HEK293T (cell line): ENCODE measurements at regions not wholly inside any gene's neighbourhood (a gene's known extent, or its start where the extent isn't known, plus 50 kb on each side); places are given as distances from the start of the nearest gene placed in this dataset.

Source experiments
- ARNT ChIP-seq: fragments of 450-650 bp; IDR thresholded peaks from 2 replicates; pipeline ENCODE4 v1.6.1; 2017; ENCODE audit warnings: mild to moderate bottlenecking
- BHLHE40 ChIP-seq: fragments of 450-650 bp; IDR thresholded peaks from 2 replicates; pipeline ENCODE4 v1.6.1; 2016; ENCODE audit warnings: mild to moderate bottlenecking, moderate library complexity, borderline replicate concordance
- FOXA1 ChIP-seq: fragments of 450-650 bp; IDR thresholded peaks from 2 replicates; pipeline ENCODE4 v1.6.1; 2016; ENCODE audit warnings: mild to moderate bottlenecking
- FOXK2 ChIP-seq: fragments of 450-650 bp; IDR thresholded peaks from 2 replicates; pipeline ENCODE4 v1.6.1; 2016; ENCODE audit warnings: mild to moderate bottlenecking
- FOXM1 ChIP-seq: fragments of 450-650 bp; IDR thresholded peaks from 2 replicates; pipeline ENCODE4 v1.6.1; 2017; ENCODE audit warnings: mild to moderate bottlenecking, borderline replicate concordance
- HDGF ChIP-seq: fragments of 450-650 bp; IDR thresholded peaks from 2 replicates; pipeline ENCODE4 v1.6.1; 2017; ENCODE audit warnings: antibody characterized with exemption, borderline replicate concordance

GRCh38 chr14:71373773-71374172 lies 466.5 kb downstream of the PCNX1 start:
- TF ChIP-seq FOXA1 = no peak
- no peak for TF ChIP-seq FOXK2
- no peak for TF ChIP-seq BHLHE40
- no peak for TF ChIP-seq ARNT
- no peak for TF ChIP-seq FOXM1
- TF ChIP-seq HDGF = no peak
